ENCODE measurements at regions not wholly inside any gene's neighbourhood (a gene's known extent, or its start where the extent isn't known, plus 50 kb on each side); places are given as distances from the start of the nearest gene placed in this dataset.

DNA sequence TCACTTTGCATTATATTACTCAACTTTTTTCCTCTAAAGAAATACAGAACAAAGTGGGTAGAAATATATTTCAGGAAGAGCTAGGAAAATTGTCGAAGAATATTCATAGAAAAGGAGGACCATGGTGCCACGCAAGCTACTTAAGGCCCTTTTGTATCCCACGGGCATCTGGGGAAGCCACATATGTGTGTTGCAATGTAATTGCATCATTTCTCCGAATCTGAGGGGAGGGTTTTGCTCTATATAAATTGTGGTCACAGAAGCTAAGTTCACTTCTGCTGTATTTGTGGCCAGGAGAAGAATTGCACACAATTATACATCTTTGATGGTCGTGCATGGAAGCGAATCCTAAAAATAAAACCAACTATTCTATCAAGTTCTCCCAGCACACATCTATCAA, 360.3 kb downstream of the IRS1 start:
- TF ChIP-seq, protein P1, sequence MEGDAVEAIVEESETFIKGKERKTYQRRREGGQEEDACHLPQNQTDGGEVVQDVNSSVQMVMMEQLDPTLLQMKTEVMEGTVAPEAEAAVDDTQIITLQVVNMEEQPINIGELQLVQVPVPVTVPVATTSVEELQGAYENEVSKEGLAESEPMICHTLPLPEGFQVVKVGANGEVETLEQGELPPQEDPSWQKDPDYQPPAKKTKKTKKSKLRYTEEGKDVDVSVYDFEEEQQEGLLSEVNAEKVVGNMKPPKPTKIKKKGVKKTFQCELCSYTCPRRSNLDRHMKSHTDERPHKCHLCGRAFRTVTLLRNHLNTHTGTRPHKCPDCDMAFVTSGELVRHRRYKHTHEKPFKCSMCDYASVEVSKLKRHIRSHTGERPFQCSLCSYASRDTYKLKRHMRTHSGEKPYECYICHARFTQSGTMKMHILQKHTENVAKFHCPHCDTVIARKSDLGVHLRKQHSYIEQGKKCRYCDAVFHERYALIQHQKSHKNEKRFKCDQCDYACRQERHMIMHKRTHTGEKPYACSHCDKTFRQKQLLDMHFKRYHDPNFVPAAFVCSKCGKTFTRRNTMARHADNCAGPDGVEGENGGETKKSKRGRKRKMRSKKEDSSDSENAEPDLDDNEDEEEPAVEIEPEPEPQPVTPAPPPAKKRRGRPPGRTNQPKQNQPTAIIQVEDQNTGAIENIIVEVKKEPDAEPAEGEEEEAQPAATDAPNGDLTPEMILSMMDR (IDR thresholded peaks at IDR 0.05): no peak

DNA sequence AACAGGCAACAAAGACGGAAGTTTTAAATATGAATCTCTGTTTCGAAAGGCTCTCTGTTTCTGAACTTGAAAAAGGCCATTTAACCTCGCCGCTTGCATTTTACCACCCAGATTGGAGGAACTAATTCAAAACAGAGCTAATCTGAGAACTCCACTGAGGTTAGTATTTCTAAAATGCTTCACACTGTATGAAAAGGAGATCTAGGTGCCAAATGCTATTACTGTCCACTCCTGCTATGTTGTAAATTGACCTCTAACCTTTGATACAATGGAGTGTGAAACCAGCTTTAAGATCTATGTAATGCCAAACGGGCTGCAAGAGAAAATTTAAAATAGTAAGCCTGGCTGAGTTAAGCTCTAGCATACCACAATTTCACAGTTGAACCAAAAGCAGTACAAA, 364.5 kb downstream of the IRS1 start:
- TF ChIP-seq, protein P1 (IDR thresholded peaks at IDR 0.05): no peak

DNA sequence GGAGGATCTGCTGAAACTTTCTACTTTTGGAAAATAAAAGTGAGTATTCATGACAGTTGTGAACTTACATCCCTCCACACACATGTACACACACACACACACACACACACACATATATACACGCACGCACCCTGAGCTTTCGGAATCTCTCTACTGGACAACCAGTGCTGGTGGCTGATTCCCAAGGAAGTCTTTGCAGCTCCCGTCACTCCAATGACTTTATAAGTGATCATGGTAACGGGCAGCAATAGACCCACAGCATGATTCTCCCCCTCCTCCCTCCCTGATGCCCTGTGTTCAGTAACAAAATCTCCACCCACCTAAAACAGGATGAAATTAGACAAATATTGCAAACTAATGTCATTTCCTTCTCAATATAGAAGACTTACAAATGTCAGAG, 364.9 kb downstream of the IRS1 start:
- TF ChIP-seq, protein P1 (IDR thresholded peaks at IDR 0.05): no peak

DNA sequence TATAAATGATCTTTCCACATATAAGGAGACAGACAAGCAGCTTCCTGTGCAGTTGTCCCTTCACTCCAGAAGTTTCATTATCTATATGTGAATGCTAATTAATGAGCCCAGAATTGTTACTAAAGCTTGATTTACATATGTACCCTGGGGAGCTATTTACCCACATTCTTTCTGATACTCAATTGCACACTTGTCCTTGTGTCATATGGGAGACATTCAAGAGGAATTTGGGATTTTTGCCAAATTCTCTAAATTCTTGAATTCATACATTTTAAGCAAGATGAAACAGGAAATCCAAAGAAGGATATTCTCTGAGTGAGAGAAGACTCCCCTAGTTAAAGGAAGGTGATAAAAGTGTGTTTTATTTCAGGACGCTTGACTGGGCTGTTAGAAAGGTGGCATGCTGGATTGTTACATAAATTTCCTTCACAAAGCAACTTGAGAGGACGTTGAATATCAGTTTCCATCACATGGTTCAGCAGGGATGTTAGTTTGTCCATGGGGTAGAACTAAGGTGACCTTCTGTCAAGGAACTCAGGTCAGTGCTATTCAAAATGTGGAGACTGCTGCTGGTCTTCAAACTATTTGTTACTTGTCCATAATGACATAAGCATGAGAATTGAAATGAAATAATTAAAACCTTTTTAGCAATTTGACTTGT, 368.2 kb downstream of the IRS1 start:
- TF ChIP-seq, protein P1 (IDR thresholded peaks at IDR 0.05): no peak

DNA sequence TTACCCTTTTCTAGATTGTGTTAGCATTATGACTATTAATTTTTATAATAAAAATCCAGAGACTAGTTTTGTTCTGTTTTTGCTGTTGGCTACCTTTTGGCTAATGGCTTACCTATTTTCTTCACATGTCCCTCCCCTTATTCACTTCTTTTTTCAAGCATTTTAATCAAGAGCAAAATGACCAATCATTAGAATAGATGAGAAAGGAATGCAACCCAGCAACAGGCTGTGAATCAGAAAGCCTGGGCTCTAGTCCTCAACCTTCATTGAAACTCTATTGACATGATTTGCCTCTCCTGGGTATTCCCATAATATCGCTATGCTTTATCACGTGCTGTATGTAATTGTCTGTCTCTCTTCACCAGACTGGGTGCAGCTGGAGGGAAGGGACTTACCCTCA, 370.1 kb downstream of the IRS1 start:
- TF ChIP-seq, protein P1 (IDR thresholded peaks at IDR 0.05): no peak

DNA sequence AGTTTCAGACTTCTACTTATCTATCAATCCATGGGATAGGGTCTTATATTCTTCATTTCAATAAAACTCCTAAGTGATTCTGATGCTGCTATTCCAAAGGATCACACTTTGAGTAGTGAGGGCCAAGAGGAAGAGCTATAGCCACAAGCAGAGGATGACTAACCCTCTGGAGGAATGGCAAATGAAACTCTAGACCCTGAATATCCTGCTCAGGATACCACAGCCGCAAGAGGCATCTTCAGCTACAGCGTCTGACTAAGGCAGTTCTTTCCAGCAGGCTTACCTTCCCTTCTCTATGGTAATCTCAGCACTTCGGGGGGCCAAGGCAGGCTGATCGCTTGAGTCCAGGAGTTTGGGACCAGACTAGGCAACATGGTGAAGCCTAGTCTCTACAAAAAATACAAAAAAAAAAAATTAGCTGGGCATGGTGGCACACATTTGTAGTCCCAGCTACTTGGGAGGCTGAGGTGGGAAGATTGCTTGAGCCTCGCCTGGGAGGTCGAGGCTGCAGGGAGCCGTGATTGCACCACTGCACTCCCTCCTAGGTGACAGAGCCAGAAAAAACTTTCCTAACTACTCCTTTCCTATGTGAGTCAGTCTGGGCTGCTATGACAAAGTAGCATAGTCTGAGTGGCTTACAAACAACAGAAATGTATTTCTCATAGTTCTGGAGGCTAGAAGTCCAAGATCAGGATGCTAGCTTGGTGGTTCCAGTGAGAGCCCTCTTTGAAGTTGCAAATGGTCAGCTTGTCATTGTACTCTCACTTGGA, 371.9 kb downstream of the IRS1 start:
- TF ChIP-seq, protein P1 (IDR thresholded peaks at IDR 0.05): no peak

DNA sequence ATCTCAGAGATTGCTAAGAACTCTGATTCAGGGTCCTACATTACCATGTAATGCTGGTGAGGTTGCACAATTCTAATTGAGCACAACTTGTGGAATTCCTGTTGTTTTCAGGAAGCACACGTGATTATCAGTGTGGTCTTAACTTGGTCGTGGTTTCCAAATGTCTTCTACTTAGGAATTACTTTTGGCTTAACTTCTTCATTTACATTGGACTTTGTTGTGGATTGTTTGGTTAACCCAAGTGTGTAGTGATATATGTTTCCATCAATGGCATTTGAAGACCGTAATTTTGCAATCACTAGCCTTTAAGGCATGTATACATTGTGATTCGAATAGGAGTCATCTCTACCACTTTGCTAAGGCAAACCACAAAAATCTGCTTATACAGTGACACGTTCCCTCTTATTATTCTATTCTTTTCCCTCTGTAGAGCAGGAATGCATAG, 373.3 kb downstream of the IRS1 start:
- TF ChIP-seq, protein P1 (IDR thresholded peaks at IDR 0.05): no peak
